ENCODE measurements at regions not wholly inside any gene's neighbourhood (a gene's known extent, or its start where the extent isn't known, plus 50 kb on each side); places are given as distances from the start of the nearest gene placed in this dataset.

GRCh38 chr11:80196932-80197554, 756.2 kb upstream of the TENM4 start:
- no peak overlapping the region for H3K27ac ChIP-seq (ENCODE audit: low read depth in 2 of 2, low read length in 2 of 2)
- no peaks in the 10 kb centered on the region for H3K9me3 ChIP-seq (ENCODE audit: control insufficient read depth in 2 of 3, insufficient read depth in 1 of 3, low read length in 3 of 3)
- no peaks in the 10 kb centered on the region for H3K4me1 ChIP-seq (ENCODE audit: control insufficient read depth in 2 of 3, insufficient read depth in 2 of 3, low read depth in 1 of 3, low read length in 3 of 3)
- H3K27me3 ChIP-seq (ENCODE audit: control insufficient read depth, insufficient read depth, low read length) = no peaks in the 10 kb centered on the region
- no peaks in the 10 kb centered on the region for H3K36me3 ChIP-seq (ENCODE audit: control insufficient read depth in 2 of 3, insufficient read depth in 3 of 3, low read length in 3 of 3)
- no peak overlapping the region for H3K4me3 ChIP-seq (ENCODE audit: low read length in 3 of 3)
- TF ChIP-seq CTCF (IDR thresholded peaks at IDR 0.05; ENCODE audit: borderline replicate concordance, extremely low read depth, insufficient read depth) = no peak
- no peak overlapping the region for H3K9ac ChIP-seq (ENCODE audit: low read length in 3 of 3)
- DNase-seq (no peak), FAIRE-seq (no peak)
- intact Hi-C loops (cut with DNase I) = no loop called here

- DNase-seq (no peak), FAIRE-seq (no peak)
- no peaks in the 10 kb centered on the region for H3K27me3 ChIP-seq (ENCODE audit: control insufficient read depth, insufficient read depth, low read length)
- TF ChIP-seq CTCF (IDR thresholded peaks at IDR 0.05; ENCODE audit: borderline replicate concordance, extremely low read depth, insufficient read depth) = no peak
- H3K9me3 ChIP-seq (ENCODE audit: control insufficient read depth in 2 of 3, insufficient read depth in 1 of 3, low read length in 3 of 3) = no peaks in the 10 kb centered on the region
- no peaks in the 10 kb centered on the region for H3K36me3 ChIP-seq (ENCODE audit: control insufficient read depth in 2 of 3, insufficient read depth in 3 of 3, low read length in 3 of 3)
- intact Hi-C loops (cut with DNase I) = no loop called here
- no peak overlapping the region for H3K9ac ChIP-seq (ENCODE audit: low read length in 3 of 3)
- no peak overlapping the region for H3K4me3 ChIP-seq (ENCODE audit: low read length in 3 of 3)
- no peak overlapping the region for H3K27ac ChIP-seq (ENCODE audit: low read depth in 2 of 2, low read length in 2 of 2)
- H3K4me1 ChIP-seq (ENCODE audit: control insufficient read depth in 2 of 3, insufficient read depth in 2 of 3, low read depth in 1 of 3, low read length in 3 of 3) = no peaks in the 10 kb centered on the region
These were observed 755.2 kb upstream of the TENM4 start for GRCh38 chr11:80196041-80196440.

GRCh38 chr11:80194625-80195024, 753.8 kb upstream of the TENM4 start:
- intact Hi-C loops (cut with DNase I) = no loop called here
- DNase-seq = no peak
- Histone ChIP-seq H3K36me3 (ENCODE audit: control insufficient read depth in 2 of 3, insufficient read depth in 3 of 3, low read length in 3 of 3) (no peaks in the 10 kb centered on the region), H3K4me3 (ENCODE audit: low read length in 3 of 3) (no peak overlapping the region), H3K4me1 (ENCODE audit: control insufficient read depth in 2 of 3, insufficient read depth in 2 of 3, low read depth in 1 of 3, low read length in 3 of 3) (no peaks in the 10 kb centered on the region), H3K27ac (ENCODE audit: low read depth in 2 of 2, low read length in 2 of 2) (no peak overlapping the region), H3K27me3 (ENCODE audit: control insufficient read depth, insufficient read depth, low read length) (no peaks in the 10 kb centered on the region), H3K9me3 (ENCODE audit: control insufficient read depth in 2 of 3, insufficient read depth in 1 of 3, low read length in 3 of 3) (no peaks in the 10 kb centered on the region), H3K9ac (ENCODE audit: low read length in 3 of 3) (no peak overlapping the region)
- TF ChIP-seq CTCF (IDR thresholded peaks at IDR 0.05; ENCODE audit: borderline replicate concordance, extremely low read depth, insufficient read depth) = no peak
- no peak for FAIRE-seq

GRCh38 chr11:80194016-80194415, 753.2 kb upstream of the TENM4 start:
- no peak for FAIRE-seq
- intact Hi-C loops (cut with DNase I) = no loop called here

More at GRCh38 chr11:80194016-80194415, 753.2 kb upstream of the TENM4 start:
- Histone ChIP-seq H3K9ac (ENCODE audit: low read length in 3 of 3) (no peak overlapping the region), H3K36me3 (ENCODE audit: control insufficient read depth in 2 of 3, insufficient read depth in 3 of 3, low read length in 3 of 3) (no peaks in the 10 kb centered on the region), H3K4me3 (ENCODE audit: low read length in 3 of 3) (no peak overlapping the region), H3K27ac (ENCODE audit: low read depth in 2 of 2, low read length in 2 of 2) (no peak overlapping the region), H3K4me1 (ENCODE audit: control insufficient read depth in 2 of 3, insufficient read depth in 2 of 3, low read depth in 1 of 3, low read length in 3 of 3) (no peaks in the 10 kb centered on the region), H3K27me3 (ENCODE audit: control insufficient read depth, insufficient read depth, low read length) (no peaks in the 10 kb centered on the region), H3K9me3 (ENCODE audit: control insufficient read depth in 2 of 3, insufficient read depth in 1 of 3, low read length in 3 of 3) (no peaks in the 10 kb centered on the region)
- DNase-seq = no peak
- no peak for TF ChIP-seq CTCF (IDR thresholded peaks at IDR 0.05; ENCODE audit: borderline replicate concordance, extremely low read depth, insufficient read depth)
